Endothelial cell of umbilical vein (primary cell): ENCODE measurements at regions not wholly inside any gene's neighbourhood (a gene's known extent, or its start where the extent isn't known, plus 50 kb on each side); places are given as distances from the start of the nearest gene placed in this dataset.

Experiments used
- BruUV-seq: library from RNA; stranded (reverse); fragments of 400-500 nt; replicated peaks from 2 replicates; lab custom pipeline; 2021; lab: Mats Ljungman, UMichigan
- CTCF ChIA-PET: fragments of 300-600, 350-600 bp; sonication (Branson Sonifier 250); formaldehyde crosslinking; loops from one replicate; lab custom pipeline; 2021; ENCODE audit warnings: antibody characterized with exemption, inconsistent platforms; lab: Charles Lee
- POLR2A ChIA-PET: fragments of 300-600, 350-600 bp; sonication (Branson Sonifier 250); formaldehyde crosslinking; loops from one replicate; lab custom pipeline; 2021; ENCODE audit warnings: antibody characterized with exemption, inconsistent platforms; lab: Charles Lee
- DNase-seq: peaks from one replicate; pipeline ENCODE4 v3.0.0-alpha.2; 2011; ENCODE audit warnings: low read depth, low spot score
- FAIRE-seq: peaks from 2 replicates; lab custom pipeline; 2011; peaks lifted over from hg19 to GRCh38; lab: Jason Lieb, UNC
- H2AFZ ChIP-seq: 2 replicates; pipeline ENCODE4 v1.6.0; 2012; ENCODE audit warnings: low read depth, low read length, control low read depth, inconsistent platforms
- H3K27ac ChIP-seq: 2 replicates; pipeline ENCODE4 v1.5.1; 2011; ENCODE audit warnings: low read depth, mild to moderate bottlenecking, control low read depth, low read length, moderate library complexity; ENCODE audit not compliant: insufficient read depth
- H3K27me3 ChIP-seq, 2 experiments: 2 replicates each; pipeline versions ENCODE4 v1.6.0 to v1.6.1; 2011; ENCODE audit warnings: low read length in 2 of 2, mixed read lengths in 1 of 2; ENCODE audit not compliant: control insufficient read depth in 2 of 2, insufficient read depth in 2 of 2
- H3K36me3 ChIP-seq, 2 experiments: 2 replicates in 1 of 2; 3 replicates in 1 of 2; pipeline ENCODE4 v1.5.1; 2011; ENCODE audit warnings: low read length in 2 of 2, mild to moderate bottlenecking in 1 of 2, moderate library complexity in 1 of 2; ENCODE audit not compliant: control insufficient read depth in 2 of 2, insufficient read depth in 2 of 2; ENCODE audit errors: extremely low read depth in 1 of 2
- H3K4me1 ChIP-seq: 3 replicates; pipeline ENCODE4 v1.5.1; 2011; ENCODE audit warnings: mild to moderate bottlenecking, low read length; ENCODE audit not compliant: control insufficient read depth, insufficient read depth; ENCODE audit errors: extremely low read depth
- H3K4me2 ChIP-seq: 2 replicates; pipeline ENCODE4 v1.6.1; 2011; ENCODE audit warnings: low read length, control low read depth, mixed read lengths; ENCODE audit not compliant: insufficient read depth
- H3K4me3 ChIP-seq, 3 experiments: fragments of 200-600 bp in 1 of 3; sonication (generic), shearing (Covaris generic) in 1 of 3; replicated peaks in 1 of 3; 2 replicates each; pipeline ENCODE4 v1.5.1; 2011 to 2016; ENCODE audit warnings: control low read depth in 3 of 3, low read length in 3 of 3, mild to moderate bottlenecking in 2 of 3, inconsistent platforms in 1 of 3, low read depth in 1 of 3, moderate library complexity in 1 of 3; ENCODE audit not compliant: insufficient read depth in 1 of 3
- H3K79me2 ChIP-seq: 2 replicates; pipeline ENCODE4 v1.6.0; 2012; ENCODE audit warnings: low read length, inconsistent platforms; ENCODE audit not compliant: control insufficient read depth, insufficient read depth
- H3K9ac ChIP-seq: replicated peaks from 2 replicates; pipeline ENCODE3; 2011; ENCODE audit warnings: low read length, control low read depth; ENCODE audit not compliant: insufficient read depth; ENCODE audit errors: extremely low read depth
- H3K9me1 ChIP-seq: replicated peaks from 3 replicates; pipeline ENCODE4 v1.6.0; 2011; ENCODE audit warnings: mild to moderate bottlenecking, low read length; ENCODE audit not compliant: control insufficient read depth, insufficient read depth; ENCODE audit errors: extremely low read depth
- H3K9me3 ChIP-seq: replicated peaks from 2 replicates; pipeline ENCODE4 v1.5.1; 2012; ENCODE audit warnings: low read length, inconsistent platforms; ENCODE audit not compliant: control insufficient read depth, insufficient read depth
- H4K20me1 ChIP-seq: replicated peaks from 2 replicates; pipeline ENCODE3; 2011; ENCODE audit warnings: mild to moderate bottlenecking, low read length; ENCODE audit not compliant: control insufficient read depth, insufficient read depth; ENCODE audit errors: extremely low read depth
- CTCF ChIP-seq, 2 donors: IDR thresholded peaks; 1 replicate in 1 of 2; 2 replicates in 1 of 2; pipeline ENCODE4 v1.5.1; 2011; ENCODE audit warnings: low read length in 2 of 2, mild to moderate bottlenecking in 2 of 2, moderate library complexity in 2 of 2, control low read depth in 1 of 2, inconsistent platforms in 1 of 2, low read depth in 1 of 2; ENCODE audit not compliant: insufficient read depth in 1 of 2; ENCODE audit errors: extremely low read depth in 1 of 2
- EZH2 ChIP-seq: IDR thresholded peaks from 2 replicates; pipeline ENCODE4 v1.6.1; 2012; ENCODE audit warnings: borderline replicate concordance, low read depth, mild to moderate bottlenecking, moderate library complexity, low read length, inconsistent platforms; ENCODE audit not compliant: severe bottlenecking
- FOS ChIP-seq: IDR thresholded peaks from 2 replicates; pipeline ENCODE4 v1.6.1; 2011; ENCODE audit warnings: mild to moderate bottlenecking, low read length, moderate library complexity, borderline replicate concordance; ENCODE audit not compliant: insufficient read depth
- GATA2 ChIP-seq: IDR thresholded peaks from 2 replicates; pipeline ENCODE4 v1.7.0; 2011; ENCODE audit warnings: low read depth, mild to moderate bottlenecking, moderate library complexity, mixed read lengths, low read length; ENCODE audit not compliant: insufficient read length, insufficient read depth
- JUN ChIP-seq: IDR thresholded peaks from 2 replicates; pipeline ENCODE4 v1.6.1; 2011; ENCODE audit warnings: borderline replicate concordance, low read depth; ENCODE audit not compliant: insufficient read length, insufficient read depth
- MAX ChIP-seq: IDR thresholded peaks from 2 replicates; pipeline ENCODE4 v1.6.1; 2011; ENCODE audit not compliant: insufficient read depth, insufficient read length
- MYC ChIP-seq: IDR thresholded peaks from one replicate; pipeline ENCODE4 v1.6.1; 2011; ENCODE audit warnings: mild to moderate bottlenecking, low read depth, low read length
- POLR2A ChIP-seq: IDR thresholded peaks from 2 replicates; pipeline ENCODE4 v1.6.1; 2012; ENCODE audit warnings: low read depth, mild to moderate bottlenecking, control low read depth, low read length
- POLR2AphosphoS5 ChIP-seq: IDR thresholded peaks from 2 replicates; pipeline ENCODE4 v1.6.1; 2012; ENCODE audit warnings: low read depth, mild to moderate bottlenecking, control low read depth, low read length, moderate library complexity; ENCODE audit not compliant: insufficient read depth
- dilution Hi-C: fragments of 300-500 bp; cut with MboI; formaldehyde crosslinking; loops from one replicate; pipeline ENCODE4 v1.15.0; 2019; ENCODE audit warnings: low sequenced_read_pairs; ENCODE audit not compliant: extremely low pct_ligation_motif_present
- intact Hi-C: fragments of 100-400 bp; cut with micrococcal nuclease; formaldehyde crosslinking; loops from one replicate; pipeline ENCODE4 v1.10.0; 2022

GRCh38 chr7:84603545-84603944, 409.0 kb upstream of the SEMA3A start:
- Histone ChIP-seq H4K20me1 (no peaks in the 10 kb centered on the region), H2AFZ (no peak overlapping the region), H3K9me3 (no peaks in the 10 kb centered on the region), H3K4me3 (no peak overlapping the region), H3K4me1 (no peaks in the 10 kb centered on the region), H3K36me3 (no peaks in the 10 kb centered on the region), H3K4me2 (no peak overlapping the region), H3K27me3 (no peaks in the 10 kb centered on the region), H3K27ac (no peak overlapping the region), H3K79me2 (no peaks in the 10 kb centered on the region), H3K9ac (no peak overlapping the region), H3K9me1 (no peaks in the 10 kb centered on the region)
- intact Hi-C loops, result no loop called here
- dilution Hi-C loops, result no loop called here
- FAIRE-seq (no peak), DNase-seq (no peak)
- BruUV-seq, result no TSS peak
- ChIA-PET CTCF (no interaction called here), POLR2A (no interaction called here)
- no peak for TF ChIP-seq GATA2
- TF ChIP-seq JUN, result no peak
- TF ChIP-seq MYC, result no peak
- no peak for TF ChIP-seq POLR2AphosphoS5
- TF ChIP-seq MAX, result no peak
- TF ChIP-seq FOS, result no peak
- TF ChIP-seq CTCF (IDR thresholded peaks at IDR 0.05; ENCODE audit: extremely low read depth in 1 of 2, insufficient read depth in 1 of 2, low read depth in 1 of 2, low read length in 2 of 2), result no peak
- TF ChIP-seq POLR2A, result no peak
- TF ChIP-seq EZH2, result no peak
